Umbilical cord (tissue), 1 donor: ENCODE measurements at regions not wholly inside any gene's neighbourhood (a gene's known extent, or its start where the extent isn't known, plus 50 kb on each side); places are given as distances from the start of the nearest gene placed in this dataset.
"Not testable (repeated sequence)": the region's sequence is repeated elsewhere in the genome, so short reads cannot be mapped to it uniquely, and the experiment has no call there.

Experiments used
- DNase-seq: peaks from one replicate; pipeline ENCODE4 v3.0.0-alpha.2; 2015; ENCODE audit warnings: low spot score

- DNase-seq = not testable (repeated sequence)
These were observed 439.1 kb downstream of the CNTNAP4 start for GRCh38 chr16:76716251-76716650.

- DNase-seq = no peak
These were observed 447.0 kb downstream of the CNTNAP4 start for GRCh38 chr16:76724181-76724580.

DNA sequence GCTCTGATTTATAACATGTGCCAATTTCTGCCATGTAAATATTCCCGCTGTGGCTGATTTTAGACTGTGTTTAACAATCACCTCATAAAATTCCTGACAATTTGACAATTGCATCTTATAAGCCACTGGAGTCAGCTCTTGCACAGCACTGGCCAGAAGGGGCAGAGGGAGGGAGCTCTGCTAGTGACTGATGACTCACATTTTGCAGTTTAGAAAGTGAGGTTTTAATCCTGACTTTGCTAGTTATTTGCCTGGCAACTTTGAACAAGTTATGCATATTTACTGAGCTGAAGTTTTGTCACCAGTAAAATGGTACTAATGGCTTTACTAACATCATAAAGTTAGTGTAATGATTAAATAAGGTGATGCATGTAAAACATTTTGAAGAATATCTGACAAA, 452.3 kb downstream of the CNTNAP4 start:
- DNase-seq = no peak

GRCh38 chr16:76732894-76733293, 455.7 kb downstream of the CNTNAP4 start:
- no peak for DNase-seq

DNA sequence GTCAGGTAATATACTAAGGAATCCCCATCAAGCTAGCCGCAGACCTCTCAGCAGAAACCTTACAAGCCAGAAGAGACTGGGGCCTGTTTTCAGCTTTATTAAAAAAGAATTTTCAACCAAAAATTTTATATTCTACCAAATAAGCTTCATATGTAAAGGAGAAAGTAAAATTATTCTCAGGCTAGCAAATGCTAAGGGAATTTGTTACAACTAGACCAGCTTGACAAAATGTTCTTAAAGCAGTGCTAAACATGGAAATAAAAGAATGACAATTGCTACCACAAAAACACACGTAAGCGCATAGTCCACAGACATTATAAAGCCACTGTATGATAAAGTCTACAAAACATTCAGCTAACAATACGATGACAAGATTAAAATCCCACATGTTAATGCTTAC, 449.4 kb upstream of the MON1B start:
- no peak for DNase-seq

- DNase-seq = peak; percentile 14
These were observed 442.3 kb upstream of the MON1B start for GRCh38 chr16:76748461-76749348.

DNA sequence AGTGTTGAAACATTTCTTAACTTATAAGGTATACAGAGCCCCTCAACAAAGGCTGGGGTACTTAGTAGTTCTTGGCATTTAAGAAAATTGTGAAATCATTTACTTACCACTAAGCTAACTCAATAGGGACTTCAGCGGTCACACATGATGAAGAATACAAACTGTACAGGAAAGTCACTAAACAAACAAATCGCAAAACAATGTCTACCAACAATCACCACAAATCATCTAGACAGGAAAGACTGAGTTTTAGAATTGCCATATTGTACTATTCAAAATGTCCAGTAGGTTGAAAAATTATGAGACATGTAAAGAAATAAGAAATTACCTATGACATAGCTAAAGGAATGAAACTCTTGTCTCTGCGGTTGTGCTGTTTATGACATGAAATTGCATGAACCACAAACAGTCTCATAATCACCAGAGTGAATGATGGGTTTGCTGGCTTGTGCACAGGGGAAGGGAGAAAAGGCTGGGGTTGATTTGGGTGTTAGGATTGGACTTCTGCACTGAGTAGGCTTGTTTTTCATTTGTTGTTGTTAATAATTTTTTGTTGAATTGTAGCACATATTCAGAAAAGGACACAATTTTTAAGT, 441.1 kb upstream of the MON1B start:
- no peak for DNase-seq

- no peak for DNase-seq
These were observed 435.5 kb upstream of the MON1B start for GRCh38 chr16:76755496-76755895.

DNA sequence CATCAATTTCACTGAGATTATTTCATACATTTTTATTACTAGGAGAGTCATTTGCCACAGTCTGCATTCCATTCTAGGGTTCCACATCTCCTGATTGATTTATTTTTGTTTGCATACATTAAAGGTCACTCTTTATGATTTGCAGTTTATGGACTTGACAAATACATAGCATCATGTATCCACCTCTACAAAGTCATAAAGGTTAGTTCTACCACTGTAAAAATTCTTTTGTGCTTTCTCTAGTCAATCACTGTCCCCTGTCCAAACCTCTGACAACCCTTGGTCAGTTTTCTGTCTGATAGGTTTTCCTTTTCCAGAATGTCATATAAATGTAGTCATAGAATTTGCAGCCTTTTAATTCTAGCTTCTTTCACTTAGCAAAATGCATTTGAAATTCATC, 434.6 kb upstream of the MON1B start:
- DNase-seq = no peak

DNA sequence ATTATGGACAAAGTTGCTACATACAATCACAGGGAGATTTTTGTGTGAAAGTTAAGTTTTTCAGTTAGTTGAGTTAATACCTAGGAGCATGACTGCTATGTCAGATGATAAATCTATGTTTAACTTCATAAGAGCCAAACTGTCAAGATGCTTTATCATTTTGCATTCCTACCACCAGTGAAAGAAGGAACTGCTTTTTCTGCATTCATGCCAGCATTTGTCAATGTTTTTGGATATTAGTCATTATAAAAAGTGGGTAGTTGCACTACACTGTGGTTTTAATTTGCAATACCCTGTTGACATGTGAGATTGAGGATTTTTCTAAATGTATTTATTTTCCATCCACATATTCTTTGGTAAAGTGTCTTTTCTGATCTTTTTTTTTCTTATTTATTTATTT, 434.0 kb upstream of the MON1B start:
- DNase-seq = no peak

- DNase-seq = no peak
These were observed 424.5 kb upstream of the MON1B start for GRCh38 chr16:76766538-76766937.

DNA sequence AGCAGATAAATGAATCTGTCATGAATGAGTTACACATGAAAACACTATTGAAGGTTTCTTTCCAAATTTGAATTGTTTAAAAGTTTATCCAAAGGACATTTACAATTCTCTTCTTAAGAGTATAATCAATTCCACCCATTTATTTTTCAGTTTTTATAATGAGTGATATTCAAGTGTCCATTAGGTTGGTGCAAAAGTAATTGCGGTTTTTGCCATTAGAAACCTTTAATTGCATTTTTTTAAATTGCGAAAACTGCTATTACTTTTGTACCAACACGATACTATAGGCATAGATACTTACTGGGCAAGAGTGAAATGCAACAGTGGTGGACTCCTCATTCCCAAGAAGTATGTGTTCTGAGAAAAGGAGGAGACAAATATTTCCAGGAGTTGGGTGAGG, 422.7 kb upstream of the MON1B start:
- no peak for DNase-seq

- DNase-seq = no peak
These were observed 422.0 kb upstream of the MON1B start for GRCh38 chr16:76768948-76769347.

GRCh38 chr16:76771216-76771615, 419.8 kb upstream of the MON1B start:
- peak; percentile 10 for DNase-seq

DNA sequence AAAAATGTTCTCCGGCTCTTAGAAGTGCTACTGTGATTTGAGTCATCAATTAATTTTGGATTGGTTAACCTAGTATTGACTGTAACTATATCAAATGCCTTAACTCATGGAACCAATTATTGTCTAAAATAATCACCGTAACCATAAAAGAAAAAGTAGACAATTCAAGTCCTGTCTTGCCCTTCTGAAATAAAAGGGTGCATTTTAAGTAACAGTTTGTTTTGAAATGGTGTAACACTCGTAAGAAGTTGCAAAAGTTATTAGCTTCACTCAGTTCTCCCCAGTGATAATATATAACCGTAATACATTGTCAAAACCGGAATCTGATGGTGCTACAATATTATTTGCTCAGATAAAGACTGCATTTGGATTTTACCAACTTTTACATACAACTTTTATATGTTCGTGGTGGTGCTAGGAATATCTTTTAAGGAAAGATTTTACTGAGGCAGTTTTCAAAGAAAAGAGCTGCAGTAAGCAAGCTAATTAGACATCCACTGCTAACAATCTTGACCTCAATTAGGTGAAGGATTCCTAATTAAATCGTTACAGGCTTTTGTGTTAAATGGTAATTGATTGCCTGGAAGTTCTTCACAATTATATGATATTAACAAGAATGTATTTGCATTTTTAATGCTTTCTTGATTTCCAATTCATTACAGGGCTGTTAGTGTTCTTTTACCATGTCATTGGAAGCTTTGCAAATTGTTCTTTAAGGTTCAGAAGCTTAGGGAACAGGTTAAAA, 413.1 kb upstream of the MON1B start:
- no peak for DNase-seq

DNA sequence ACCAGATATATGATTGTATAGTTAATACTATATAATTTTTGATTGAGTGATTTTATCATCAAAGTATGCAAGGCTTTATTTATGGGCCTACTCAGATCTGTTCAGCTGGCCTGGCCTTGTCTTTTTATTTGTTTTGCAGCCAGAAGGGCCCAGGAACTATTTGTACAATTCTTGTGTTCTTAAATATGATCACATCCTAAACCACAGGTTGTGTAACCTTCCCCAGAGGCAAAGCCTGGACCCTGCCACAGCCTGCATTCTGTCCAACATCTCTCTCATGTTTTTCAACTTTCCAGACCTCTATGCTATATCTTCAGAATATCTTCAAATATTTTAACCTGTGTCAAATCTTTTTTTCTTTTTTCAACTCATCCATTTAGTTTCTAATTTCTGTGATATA, 410.4 kb upstream of the MON1B start:
- DNase-seq = no peak

GRCh38 chr16:76784530-76784929, 406.5 kb upstream of the MON1B start:
- DNase-seq = no peak

GRCh38 chr16:76787394-76787793, 403.6 kb upstream of the MON1B start:
- DNase-seq = no peak

DNA sequence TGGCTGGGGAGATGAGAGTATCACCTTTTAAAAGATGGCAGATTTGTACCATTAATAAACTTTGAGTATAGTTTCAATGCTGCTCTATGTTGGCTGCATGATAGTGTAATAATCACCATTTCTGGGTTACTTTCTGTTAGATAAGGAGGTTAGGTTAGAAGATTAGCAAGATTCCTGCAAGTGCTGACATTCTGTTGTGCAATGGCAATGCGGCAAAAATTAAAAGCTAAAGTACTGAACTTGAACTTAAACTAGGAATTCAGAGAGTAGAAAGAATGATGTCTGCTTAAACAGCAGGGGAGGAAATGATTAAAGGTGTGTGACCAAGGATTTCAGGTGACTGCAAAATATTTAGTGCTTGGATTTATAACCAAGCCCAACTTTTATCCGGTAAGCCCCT, 399.8 kb upstream of the MON1B start:
- no peak for DNase-seq

DNA sequence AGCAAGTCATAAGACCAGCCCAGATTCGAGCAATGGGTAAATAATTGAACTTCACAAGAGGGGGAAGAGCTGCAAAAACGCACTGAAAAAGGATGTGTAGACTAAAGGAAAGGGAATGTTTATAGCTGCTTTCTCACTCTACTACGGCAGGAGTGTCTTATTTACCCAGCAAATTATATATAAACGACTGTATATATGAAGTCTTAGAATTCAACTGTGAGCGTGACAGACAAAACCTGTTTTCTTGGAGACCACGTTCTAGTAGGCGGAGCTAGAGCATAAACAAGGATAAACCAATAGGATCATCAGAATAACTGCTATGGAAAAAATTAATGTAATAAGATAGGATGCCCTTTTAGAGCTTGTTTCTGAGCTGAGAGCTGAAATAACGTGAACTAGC, 394.6 kb upstream of the MON1B start:
- DNase-seq = no peak

DNA sequence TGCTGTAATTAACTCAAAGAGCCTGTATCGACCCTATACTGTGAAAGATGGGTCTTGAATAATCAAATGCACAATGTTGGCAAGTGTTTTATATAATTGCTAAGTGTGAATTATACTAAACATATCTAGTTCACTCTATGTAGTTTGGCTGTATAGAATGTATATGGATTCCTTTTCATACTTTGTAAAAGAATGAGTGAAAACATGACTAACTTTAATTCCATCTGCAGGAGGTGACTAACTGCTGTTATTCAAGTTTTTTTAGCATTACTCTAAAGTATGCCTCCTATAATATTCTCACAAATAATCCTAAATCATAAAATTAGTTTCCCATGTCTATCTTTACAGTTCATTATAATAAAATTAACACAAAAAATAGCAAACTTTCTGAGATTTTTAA, 394.0 kb upstream of the MON1B start:
- no peak for DNase-seq

GRCh38 chr16:76797457-76797856, 393.5 kb upstream of the MON1B start:
- no peak for DNase-seq

DNA sequence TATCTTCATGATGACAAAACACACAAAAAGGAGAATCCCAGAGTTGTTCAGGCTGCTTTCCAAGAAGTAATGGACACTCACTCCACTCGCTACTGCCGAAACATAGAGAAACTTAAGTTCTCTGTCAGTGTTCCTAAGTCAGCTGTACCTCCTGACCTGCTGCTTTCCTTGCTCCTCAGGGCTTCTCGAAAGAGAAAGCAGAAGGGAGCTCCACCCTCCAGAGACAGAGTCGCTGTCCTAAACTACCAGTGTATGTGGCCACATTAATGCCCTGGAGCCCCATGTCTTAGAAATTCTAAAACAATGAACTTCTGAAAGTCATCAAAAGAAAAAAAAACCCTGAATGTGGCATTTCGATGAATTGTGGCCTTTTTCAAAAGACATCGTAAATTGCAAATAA, 390.8 kb upstream of the MON1B start:
- DNase-seq = no peak
